Right lobe of liver (tissue), 6 donors: ENCODE measurements at regions not wholly inside any gene's neighbourhood (a gene's known extent, or its start where the extent isn't known, plus 50 kb on each side); places are given as distances from the start of the nearest gene placed in this dataset.
A peak's percentile ranks its signal among the peaks of the same experiment; 100 is the strongest.

Experiments used
- ATAC-seq, 4 donors: fragments of 200-7000 bp; cut with Tn5 transposase; one replicate each; pipeline ENCODE4 v1.9.1; 2020; ENCODE audit warnings: mild to moderate bottlenecking in 4 of 4, moderate library complexity in 4 of 4
- DNase-seq, 3 donors: peaks; one replicate each; pipeline ENCODE4 v3.0.0-alpha.2; 2020
- H3K27ac ChIP-seq, 3 donors: fragments of 200-600 bp; one replicate each; pipeline ENCODE4 v1.8.0; 2022
- H3K27me3 ChIP-seq, 2 donors: fragments of 200-600 bp; one replicate each; pipeline ENCODE4 v1.8.0; 2022
- H3K36me3 ChIP-seq, 4 donors: fragments of 200-600 bp; sonication (generic) in 1 of 4; one replicate each; pipeline versions ENCODE4 v1.5.1 to v1.8.0; 2017 to 2022; ENCODE audit warnings: control low read depth in 1 of 4
- H3K4me1 ChIP-seq, 4 donors: fragments of 200-600 bp; sonication (generic) in 1 of 4; one replicate each; pipeline versions ENCODE4 v1.5.1 to v1.8.0; 2017 to 2022; ENCODE audit warnings: control low read depth in 1 of 4
- H3K4me3 ChIP-seq, 3 donors: fragments of 200-600 bp; one replicate each; pipeline ENCODE4 v1.8.0; 2022
- H3K9me3 ChIP-seq, 4 donors: fragments of 200-600 bp; sonication (generic) in 1 of 4; one replicate each; pipeline versions ENCODE4 v1.5.1 to v1.8.0; 2017 to 2022; ENCODE audit warnings: control low read depth in 1 of 4
- POLR2A ChIP-seq: fragments of 450-650 bp; IDR thresholded peaks from one replicate; pipeline ENCODE4 v1.6.1; 2017; ENCODE audit warnings: antibody characterized with exemption, mild to moderate bottlenecking
- WGBS: methylation state at CpG from one replicate; pipeline ENCODE4 v1.1.6; 2018; ENCODE audit warnings: low coverage, low lambda C conversion rate; ENCODE audit not compliant: insufficient coverage; ENCODE audit errors: missing lambda C conversion rate; 5-methylcytosine and 5-hydroxymethylcytosine counted together
- intact Hi-C, 2 donors: fragments of 100-400 bp; cut with DNase I; formaldehyde crosslinking; loops; one replicate each; pipeline versions ENCODE4 v1.11.2 to v1.14.1; 2022
- TF ChIP-seq, protein P1 (sequence below), 4 donors: fragments of 200-600 bp in 3 of 4; fragments of 450-650 bp in 1 of 4; IDR thresholded peaks; one replicate each; pipeline versions ENCODE4 v1.5.1 to v1.8.0; 2016 to 2022; ENCODE audit warnings: antibody characterized with exemption in 4 of 4, mild to moderate bottlenecking in 2 of 4
- donor health status: DM: no; HTN: yes; CAD: no.
- donor health status: DM: no; HTN: no; CAD: no.
- donor health status: DM: no; HTN: no; CAD: no.
- donor health status: DM: no; HTN: yes; CAD: no.
- donor health status: DM: no; HTN: yes; CAD: no.

DNA sequence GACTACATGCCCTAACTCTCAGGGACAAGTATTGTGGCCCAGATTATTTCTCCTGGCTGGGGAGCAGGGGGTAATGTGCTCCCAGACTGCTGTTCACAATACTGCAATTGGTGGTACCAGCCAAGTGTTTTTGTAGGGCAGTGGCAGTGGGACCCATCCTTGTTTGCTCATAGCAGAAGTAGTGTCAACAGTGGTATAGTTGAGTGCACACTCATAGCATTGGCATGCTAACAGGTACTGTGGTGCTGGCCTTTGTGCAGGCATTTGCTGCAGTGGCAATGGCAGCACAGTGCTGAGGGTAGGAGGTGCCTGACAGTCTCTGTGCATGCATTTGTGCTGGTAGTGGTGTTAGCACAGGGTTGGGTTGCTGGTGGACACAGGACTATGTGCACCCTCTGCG, 995.0 kb downstream of the SH3BGRL start:
- Histone ChIP-seq H3K9me3 (no peaks in the 10 kb centered on the region), H3K27ac (no peak overlapping the region), H3K4me1 (no peaks in the 10 kb centered on the region), H3K4me3 (no peak overlapping the region), H3K27me3 (no peaks in the 10 kb centered on the region), H3K36me3 (no peaks in the 10 kb centered on the region)
- DNase-seq (no peak), ATAC-seq (no peak)
- intact Hi-C loops = no loop called here
- WGBS = 43% methylated on average over 1 of the region's 1 CpG
- TF ChIP-seq, protein P1, sequence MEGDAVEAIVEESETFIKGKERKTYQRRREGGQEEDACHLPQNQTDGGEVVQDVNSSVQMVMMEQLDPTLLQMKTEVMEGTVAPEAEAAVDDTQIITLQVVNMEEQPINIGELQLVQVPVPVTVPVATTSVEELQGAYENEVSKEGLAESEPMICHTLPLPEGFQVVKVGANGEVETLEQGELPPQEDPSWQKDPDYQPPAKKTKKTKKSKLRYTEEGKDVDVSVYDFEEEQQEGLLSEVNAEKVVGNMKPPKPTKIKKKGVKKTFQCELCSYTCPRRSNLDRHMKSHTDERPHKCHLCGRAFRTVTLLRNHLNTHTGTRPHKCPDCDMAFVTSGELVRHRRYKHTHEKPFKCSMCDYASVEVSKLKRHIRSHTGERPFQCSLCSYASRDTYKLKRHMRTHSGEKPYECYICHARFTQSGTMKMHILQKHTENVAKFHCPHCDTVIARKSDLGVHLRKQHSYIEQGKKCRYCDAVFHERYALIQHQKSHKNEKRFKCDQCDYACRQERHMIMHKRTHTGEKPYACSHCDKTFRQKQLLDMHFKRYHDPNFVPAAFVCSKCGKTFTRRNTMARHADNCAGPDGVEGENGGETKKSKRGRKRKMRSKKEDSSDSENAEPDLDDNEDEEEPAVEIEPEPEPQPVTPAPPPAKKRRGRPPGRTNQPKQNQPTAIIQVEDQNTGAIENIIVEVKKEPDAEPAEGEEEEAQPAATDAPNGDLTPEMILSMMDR (IDR thresholded peaks at IDR 0.05) = no peak
- TF ChIP-seq POLR2A = no peak

DNA sequence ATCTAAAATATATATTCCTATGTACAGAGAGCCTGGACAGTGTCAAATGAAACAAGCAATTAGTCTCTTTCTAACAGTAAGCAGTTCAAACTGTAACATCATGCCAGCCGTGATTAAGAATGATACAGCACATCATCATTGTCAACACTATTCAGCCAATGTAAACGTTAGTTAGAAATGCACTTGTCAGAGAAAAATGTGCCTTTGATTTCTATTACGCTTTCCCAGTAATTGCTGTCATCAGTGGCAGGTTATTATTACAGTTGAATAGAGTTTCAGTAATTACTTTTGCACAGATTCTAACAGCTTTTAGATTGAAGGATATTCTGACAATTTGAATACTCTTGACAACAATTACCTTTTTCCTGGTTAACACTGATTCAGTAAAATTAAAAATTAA, 1007.1 kb downstream of the SH3BGRL start:
- no peak for TF ChIP-seq POLR2A
- TF ChIP-seq, protein P1 (IDR thresholded peaks at IDR 0.05) = no peak
- H3K4me3 ChIP-seq = no peak overlapping the region
- H3K9me3 ChIP-seq = no peaks in the 10 kb centered on the region
- ATAC-seq (no peak), DNase-seq (no peak)
- no peaks in the 10 kb centered on the region for H3K36me3 ChIP-seq
- intact Hi-C loops = no loop called here
- H3K27me3 ChIP-seq = no peaks in the 10 kb centered on the region
- H3K27ac ChIP-seq = no peak overlapping the region
- WGBS = 32% methylated on average over 3 of the region's 3 CpGs
- no peaks in the 10 kb centered on the region for H3K4me1 ChIP-seq

DNA sequence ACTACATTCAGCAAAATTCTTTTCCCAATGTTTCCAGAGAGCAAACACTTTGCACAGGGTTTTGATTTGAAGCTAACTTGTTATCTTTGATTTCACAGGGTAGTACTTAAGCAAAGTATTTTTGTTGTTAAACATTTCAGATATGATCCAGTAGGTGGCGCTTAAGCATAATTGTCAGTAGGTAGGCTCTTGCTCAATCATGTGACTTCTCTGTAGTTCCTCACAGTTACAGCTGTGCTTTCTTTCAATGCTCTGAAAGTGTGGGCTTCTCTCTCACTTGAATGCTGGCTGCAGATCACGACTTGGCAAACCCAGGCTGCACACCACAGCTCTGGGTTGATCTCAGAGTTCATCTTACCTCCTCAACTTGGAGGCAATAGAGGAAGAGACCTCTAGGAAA, 1016.5 kb downstream of the SH3BGRL start:
- 0% methylated on average over 2 of the region's 2 CpGs for WGBS
- DNase-seq (no peak), ATAC-seq (peak; percentile 82 to 95 (median 89))
- no peak for TF ChIP-seq POLR2A
- TF ChIP-seq, protein P1 (IDR thresholded peaks at IDR 0.05) = peak; percentile 47 to 69 (median 65)
- intact Hi-C loops = no loop called here
- no peaks in the 10 kb centered on the region for H3K27me3 ChIP-seq
- H3K4me3 ChIP-seq = no peak overlapping the region
- H3K27ac ChIP-seq = no peak overlapping the region
- no peaks in the 10 kb centered on the region for H3K36me3 ChIP-seq
- no peaks in the 10 kb centered on the region for H3K9me3 ChIP-seq
- H3K4me1 ChIP-seq = no peaks in the 10 kb centered on the region

DNA sequence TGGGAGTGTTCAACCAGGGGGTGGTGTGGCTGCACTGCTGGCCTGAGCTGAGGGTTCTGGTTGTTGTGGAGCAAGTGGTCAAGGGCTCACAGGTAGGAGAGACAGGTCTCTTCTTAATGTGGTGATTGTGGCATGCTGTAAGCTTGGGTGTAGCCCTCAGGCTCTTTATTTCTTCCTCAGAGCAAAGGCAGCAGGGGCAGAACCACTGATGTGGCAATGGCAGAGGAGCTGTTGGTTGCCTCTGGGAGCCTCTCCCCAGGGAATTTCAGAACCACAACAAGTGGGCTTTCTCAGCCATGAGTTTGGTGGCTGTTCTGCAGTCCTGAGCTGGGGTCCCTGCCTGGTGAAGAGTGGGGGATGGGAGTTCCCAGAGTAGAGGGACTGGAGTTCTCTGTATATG, 1017.2 kb downstream of the SH3BGRL start:
- no peaks in the 10 kb centered on the region for H3K9me3 ChIP-seq
- H3K27ac ChIP-seq = no peak overlapping the region
- no peaks in the 10 kb centered on the region for H3K4me1 ChIP-seq
- peak in 1 of 4 donors; percentile 42 for ATAC-seq
- DNase-seq = no peak
- intact Hi-C loops = no loop called here
- TF ChIP-seq, protein P1 (IDR thresholded peaks at IDR 0.05) = no peak
- no peak for TF ChIP-seq POLR2A
- H3K4me3 ChIP-seq = no peak overlapping the region
- H3K27me3 ChIP-seq = no peaks in the 10 kb centered on the region
- no peaks in the 10 kb centered on the region for H3K36me3 ChIP-seq

DNA sequence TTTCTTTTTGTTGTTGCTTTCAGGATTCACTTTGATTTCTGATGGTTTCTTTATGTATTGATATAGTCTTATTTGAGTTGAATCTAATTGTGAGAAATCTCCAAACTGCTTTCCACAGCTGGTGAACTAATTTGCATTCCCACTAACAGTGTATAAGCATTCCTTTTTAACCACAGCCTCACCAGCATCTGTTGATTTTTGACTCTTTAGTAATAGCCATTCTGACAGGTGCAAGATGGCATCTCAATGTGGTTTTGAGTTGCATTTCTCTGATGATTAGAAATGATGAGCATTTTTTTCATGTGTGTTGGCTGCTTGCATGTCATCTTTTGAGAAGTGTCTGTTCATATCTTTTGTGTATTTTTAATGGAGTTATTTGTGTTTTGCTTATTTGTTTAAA, 1023.1 kb downstream of the SH3BGRL start:
- Histone ChIP-seq H3K4me1 (no peaks in the 10 kb centered on the region), H3K4me3 (no peak overlapping the region), H3K27ac (no peak overlapping the region), H3K27me3 (peaks cover 0 to 4% of the 10 kb centered on the region in 2 donors), H3K9me3 (no peaks in the 10 kb centered on the region), H3K36me3 (no peaks in the 10 kb centered on the region)
- DNase-seq = no peak
- no peak for ATAC-seq
- TF ChIP-seq, protein P1 (IDR thresholded peaks at IDR 0.05) = no peak
- TF ChIP-seq POLR2A = no peak
- intact Hi-C loops = no loop called here
